HK-2 (cell line): ENCODE measurements at regions not wholly inside any gene's neighbourhood (a gene's known extent, or its start where the extent isn't known, plus 50 kb on each side); places are given as distances from the start of the nearest gene placed in this dataset.

ENCODE experiments used
- DNase-seq: peaks from one replicate; pipeline ENCODE4 v3.0.0-alpha.2; 2018; ENCODE audit not compliant: unreplicated experiment

DNA sequence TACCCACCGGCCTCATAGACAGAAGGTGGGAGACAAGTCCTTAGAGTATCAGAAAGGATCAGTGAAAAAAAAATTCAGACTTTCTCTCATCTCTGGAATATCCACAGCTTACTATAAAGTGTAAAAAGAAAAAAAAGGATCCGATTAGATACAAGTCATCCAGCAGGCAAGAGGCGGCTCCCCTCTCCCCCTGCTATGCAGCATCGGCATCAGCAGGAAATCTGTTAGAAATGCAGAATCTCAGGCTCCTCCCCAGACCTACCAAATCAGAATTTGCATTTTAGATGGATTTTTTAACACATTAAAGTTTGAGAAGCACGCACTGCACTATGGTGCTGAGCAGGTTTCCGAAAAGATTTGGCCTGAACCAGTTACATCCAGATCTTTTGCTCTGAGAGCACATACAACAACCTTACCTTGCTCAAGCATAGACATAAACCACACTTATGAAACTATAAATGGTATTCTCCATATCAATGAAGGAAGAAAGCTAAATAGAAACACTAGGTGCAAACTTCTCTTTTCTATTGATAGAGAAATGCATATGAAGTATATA is 117.0 kb upstream of the POU3F2 start:
- DNase-seq, result no peak

DNA sequence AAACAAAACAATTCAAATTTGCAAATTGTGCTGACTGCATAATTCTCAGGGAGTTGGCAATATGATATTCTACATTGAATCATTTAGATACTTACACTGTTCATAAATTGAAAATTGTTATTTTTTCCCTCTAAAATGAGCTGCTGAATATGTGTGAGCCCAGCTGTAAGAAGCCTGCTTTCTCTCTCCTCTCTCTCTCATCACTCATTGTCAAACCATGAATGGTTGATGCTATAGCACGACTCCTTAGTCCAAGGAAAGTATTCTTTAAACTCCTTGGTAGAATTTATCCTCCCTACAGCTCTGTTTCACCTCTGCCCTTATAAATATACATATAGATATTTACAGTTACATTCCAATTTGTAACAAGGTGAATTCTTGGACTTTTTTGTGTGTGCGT is 116.4 kb upstream of the POU3F2 start:
- DNase-seq, result no peak

DNA sequence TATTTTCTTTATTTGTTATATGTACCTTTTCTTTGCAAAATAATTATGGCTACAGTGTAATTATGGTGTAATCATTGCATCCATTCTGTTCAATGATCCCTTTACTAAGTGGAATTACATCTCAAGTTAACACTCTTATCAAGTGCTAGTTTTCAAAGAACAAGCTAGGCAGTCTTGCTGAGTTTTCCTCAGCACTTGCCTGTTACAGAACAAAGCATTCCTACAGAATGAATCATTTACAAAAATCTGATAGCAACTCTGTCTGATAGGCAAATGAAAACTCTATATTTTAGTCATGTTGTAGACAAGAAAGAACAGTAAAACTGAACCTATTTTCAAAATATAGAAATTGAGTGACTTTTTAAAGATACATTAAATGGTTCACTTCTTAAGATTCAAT is 109.8 kb upstream of the POU3F2 start:
- DNase-seq, result no peak

DNA sequence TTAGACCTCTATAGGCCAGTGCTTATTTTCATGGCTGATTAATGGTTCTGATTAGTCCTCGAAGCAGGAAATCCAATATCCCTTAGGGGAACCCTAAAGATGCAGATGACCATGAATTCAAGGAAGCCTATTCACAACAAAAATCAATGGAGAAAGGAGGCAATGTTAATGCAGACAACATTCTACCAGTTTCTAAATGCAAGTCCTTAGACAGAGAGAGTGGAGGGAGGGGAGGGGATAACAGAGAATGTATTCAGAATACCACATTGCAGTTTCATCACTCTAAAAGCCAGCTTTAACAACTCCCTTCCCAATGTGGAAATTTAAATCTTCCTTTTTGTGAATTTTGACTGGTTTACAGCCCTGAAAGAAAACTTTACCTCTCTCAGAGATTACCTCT is 87.1 kb upstream of the POU3F2 start:
- DNase-seq, result no peak

DNA sequence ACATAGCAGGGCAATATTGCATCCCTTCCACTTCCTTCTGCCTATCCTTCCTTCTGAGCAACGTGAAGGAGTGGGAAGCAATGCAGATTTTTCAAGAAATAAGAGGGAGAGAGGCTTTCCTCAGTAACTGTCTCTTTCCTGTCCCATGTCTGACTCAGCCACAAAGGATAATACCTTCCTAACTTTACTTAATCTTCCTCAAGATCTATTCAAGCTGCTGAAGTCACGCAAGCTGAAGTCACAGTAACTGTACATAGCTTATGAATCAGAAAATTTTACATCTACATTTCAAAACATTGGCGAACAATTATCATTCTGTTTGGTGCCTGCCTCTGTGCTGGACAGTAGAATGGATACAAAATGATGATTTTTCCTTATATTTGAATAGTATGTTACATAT is 86.4 kb upstream of the POU3F2 start:
- DNase-seq, result no peak

DNA sequence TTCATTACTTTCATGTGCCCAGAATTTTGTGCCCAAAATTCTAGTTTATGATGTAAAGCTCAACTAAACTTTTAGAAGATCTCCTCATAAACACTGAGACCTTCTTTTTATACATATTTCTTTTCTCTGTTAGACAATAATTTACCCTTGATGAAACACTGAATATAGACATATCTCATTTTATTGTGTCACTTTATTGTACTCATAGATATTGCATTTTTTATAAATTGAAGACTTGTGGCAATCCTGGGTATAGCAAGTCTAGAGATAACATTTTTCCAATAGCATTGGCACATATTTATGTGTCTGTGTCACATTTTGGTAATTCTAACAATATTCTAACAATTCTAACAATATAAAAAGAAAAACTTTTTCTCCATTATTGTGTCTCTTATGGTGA is 74.9 kb upstream of the POU3F2 start:
- no peak for DNase-seq

DNA sequence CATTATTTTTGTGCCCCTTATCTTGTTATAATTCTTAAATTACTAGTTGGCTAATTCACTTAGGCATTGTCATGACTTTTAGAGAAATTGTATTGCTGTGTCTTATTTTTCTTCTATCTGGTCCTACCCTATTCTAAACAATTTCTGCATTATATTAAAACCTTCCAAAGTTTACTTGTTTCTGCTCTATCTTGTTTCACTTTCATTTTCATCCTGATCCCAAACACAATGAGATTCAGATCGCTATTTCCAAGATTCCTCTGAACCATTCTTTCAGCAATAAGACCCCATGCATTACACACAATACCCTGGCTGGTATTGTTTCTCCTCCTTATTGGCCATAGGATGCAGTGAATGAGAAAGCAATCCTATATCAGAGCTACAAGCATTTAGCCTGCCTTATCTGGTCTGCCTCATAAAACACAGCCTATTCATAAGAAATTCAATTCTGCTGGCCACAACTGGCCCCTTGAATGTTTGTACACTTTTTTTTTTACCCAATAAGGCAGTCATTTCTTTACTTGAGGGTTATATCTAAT is 69.9 kb upstream of the POU3F2 start:
- no peak for DNase-seq

DNA sequence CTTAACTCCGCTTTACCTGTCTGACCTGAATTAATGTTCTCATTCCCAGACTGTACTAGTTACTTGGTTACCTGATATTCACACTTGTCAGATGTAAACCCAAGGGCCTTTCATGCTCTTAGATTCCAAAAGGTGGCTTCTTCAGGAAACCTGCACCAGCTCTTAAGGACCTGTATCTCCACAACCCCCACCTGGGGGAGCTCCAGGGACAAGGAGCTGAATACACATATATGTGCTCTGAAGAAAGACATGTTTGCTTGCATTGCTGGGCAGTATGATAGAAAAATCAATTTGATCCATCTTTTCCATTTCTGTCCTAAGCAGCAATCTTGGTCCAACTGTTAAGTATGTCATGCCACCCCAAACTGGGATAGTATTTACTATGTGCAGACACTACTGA is 64.8 kb upstream of the POU3F2 start:
- DNase-seq, result peak; percentile 35

DNA sequence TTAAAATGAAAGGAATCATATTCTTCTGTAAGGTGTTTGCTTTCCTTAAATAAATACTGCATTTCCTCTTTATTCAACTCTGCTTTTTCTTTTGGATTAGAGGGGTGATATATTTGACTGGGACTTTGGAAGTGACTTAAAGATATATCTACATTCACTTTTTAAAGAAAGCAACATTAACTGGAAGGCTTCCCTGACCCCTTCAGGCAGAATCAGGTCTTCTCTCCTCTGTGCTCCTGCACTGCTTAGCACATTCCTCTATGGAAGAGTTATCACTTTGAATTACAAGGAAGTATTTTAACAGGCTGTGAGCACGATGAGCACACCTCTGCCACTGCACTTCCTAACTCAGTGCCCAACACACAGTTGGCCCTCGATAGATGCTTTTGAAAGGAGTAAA is 59.2 kb upstream of the POU3F2 start:
- DNase-seq, result no peak

DNA sequence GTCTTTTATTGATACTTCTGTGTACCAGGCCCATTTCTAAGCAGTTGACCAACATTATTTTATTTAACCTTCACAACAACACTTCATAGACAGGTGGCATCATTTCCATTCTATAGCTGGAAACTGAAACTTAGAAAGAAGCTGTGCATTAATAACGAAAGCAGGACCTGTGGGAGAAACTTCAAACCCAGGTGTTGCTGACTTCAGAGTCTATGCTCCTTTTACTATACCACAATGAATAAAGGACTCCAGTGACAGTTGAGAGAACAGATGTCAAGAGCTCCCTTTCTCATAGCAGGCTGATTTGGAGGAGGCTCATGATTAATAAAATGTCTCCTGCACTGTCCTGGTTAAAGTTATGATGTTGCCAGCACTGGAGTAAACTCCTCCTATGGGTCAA is 56.6 kb upstream of the POU3F2 start:
- DNase-seq, result no peak

DNA sequence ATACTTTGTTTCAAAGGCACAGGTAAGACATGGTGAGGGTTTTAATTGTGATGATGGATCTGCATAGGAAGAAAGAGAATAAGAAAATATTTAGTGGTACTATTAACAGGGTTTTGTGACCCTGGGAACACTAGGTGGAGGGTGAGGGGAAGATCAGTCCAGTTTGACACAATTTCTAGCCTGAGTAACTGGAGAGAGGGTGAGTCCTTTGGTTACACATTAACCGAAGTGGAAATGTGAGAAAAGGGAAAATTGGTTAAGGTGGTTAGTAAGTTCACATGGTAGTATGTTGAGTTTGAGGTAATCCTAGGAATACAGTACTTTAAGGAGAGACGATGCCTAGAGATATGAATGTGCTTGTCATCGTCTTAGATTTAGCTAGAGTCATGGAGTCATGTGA is 54.8 kb upstream of the POU3F2 start:
- DNase-seq, result no peak

DNA sequence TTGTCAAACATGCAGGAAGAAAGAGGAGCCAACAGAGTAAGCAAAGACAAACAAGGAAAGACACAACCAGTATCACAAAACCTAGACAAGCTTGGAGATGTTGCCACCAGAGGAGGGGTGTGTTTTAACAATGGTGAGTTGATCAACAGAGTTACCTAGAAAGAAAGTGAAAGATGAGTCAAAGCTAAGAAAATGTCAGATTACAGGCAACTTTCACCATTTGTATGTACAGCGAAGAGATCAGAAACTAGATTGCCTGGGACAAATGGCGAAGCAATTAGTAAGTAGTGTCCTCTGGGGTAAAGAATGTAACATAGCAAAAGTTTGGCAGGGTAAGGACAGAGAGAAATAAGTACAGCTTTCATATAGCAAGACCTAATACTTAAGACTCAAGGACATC is 51.6 kb upstream of the POU3F2 start:
- DNase-seq, result no peak

DNA sequence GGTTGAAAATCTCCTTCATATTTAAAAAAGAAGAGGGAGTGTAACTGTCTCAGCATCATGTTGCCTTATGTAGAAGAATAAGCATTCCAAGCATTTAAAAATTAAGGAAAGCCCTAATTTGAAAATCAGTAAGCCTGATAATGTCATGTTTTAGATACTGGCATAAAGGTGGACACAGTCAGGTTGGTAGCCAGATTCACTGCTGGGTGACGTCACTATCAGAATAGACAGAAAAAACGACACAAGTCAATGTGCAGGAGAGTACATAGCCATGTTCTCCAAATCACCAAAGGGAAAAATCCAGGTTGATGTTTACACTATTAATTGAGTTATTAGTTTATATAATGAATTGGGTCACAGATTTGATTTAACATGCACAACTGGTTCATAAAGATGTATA is 50.8 kb upstream of the POU3F2 start:
- no peak for DNase-seq
